HG03196 (cell line): ENCODE measurements at regions not wholly inside any gene's neighbourhood (a gene's known extent, or its start where the extent isn't known, plus 50 kb on each side); places are given as distances from the start of the nearest gene placed in this dataset.
"Not testable (repeated sequence)": the region's sequence is repeated elsewhere in the genome, so short reads cannot be mapped to it uniquely, and the experiment has no call there.

Source experiments
- ATAC-seq: cut with Tn5 transposase; IDR thresholded peaks from one replicate; pipeline ENCODE4 v1.9.1; 2021; ENCODE audit not compliant: unreplicated experiment

GRCh38 chr9:129319076-129319937, 141.2 kb upstream of the IER5L start:
- no peak for ATAC-seq

GRCh38 chr9:129318121-129319075, 140.3 kb upstream of the IER5L start:
- ATAC-seq = no peak

- ATAC-seq = no peak
Observed at GRCh38 chr9:129317179-129318011, 139.3 kb upstream of the IER5L start.

GRCh38 chr9:129316281-129317030, 138.4 kb upstream of the IER5L start:
- no peak for ATAC-seq

GRCh38 chr9:129313331-129313955, 135.4 kb upstream of the IER5L start:
- ATAC-seq = no peak

GRCh38 chr9:129312251-129313122, 134.4 kb upstream of the IER5L start:
- ATAC-seq = no peak

GRCh38 chr9:129311643-129312042, 133.6 kb upstream of the IER5L start:
- ATAC-seq = no peak

GRCh38 chr9:129310666-129311350, 132.7 kb upstream of the IER5L start:
- no peak for ATAC-seq

- no peak for ATAC-seq
Observed at GRCh38 chr9:129309906-129310305, 131.8 kb upstream of the IER5L start.

- ATAC-seq = no peak
Observed at GRCh38 chr9:129309041-129309430, 131.0 kb upstream of the IER5L start.

- no peak for ATAC-seq
Observed at GRCh38 chr9:129307227-129307970, 129.3 kb upstream of the IER5L start.

GRCh38 chr9:129306318-129306973, 128.4 kb upstream of the IER5L start:
- no peak for ATAC-seq

GRCh38 chr9:129305246-129305645, 127.2 kb upstream of the IER5L start:
- no peak for ATAC-seq

- no peak for ATAC-seq
Observed at GRCh38 chr9:129301941-129302340, 123.9 kb upstream of the IER5L start.

- not testable (repeated sequence) for ATAC-seq
Observed at GRCh38 chr9:129296195-129296594, 118.1 kb upstream of the IER5L start.

- no peak for ATAC-seq
Observed at GRCh38 chr9:129291041-129291501, 113.0 kb upstream of the IER5L start.

- no peak for ATAC-seq
Observed at GRCh38 chr9:129290606-129291005, 112.5 kb upstream of the IER5L start.
